Transverse colon (tissue), 4 donors: ENCODE measurements at regions not wholly inside any gene's neighbourhood (a gene's known extent, or its start where the extent isn't known, plus 50 kb on each side); places are given as distances from the start of the nearest gene placed in this dataset.

Experiments
- EP300 ChIP-seq: sonication (generic); formaldehyde crosslinking; IDR thresholded peaks from one replicate; pipeline ENCODE4 v1.6.1; 2017; ENCODE audit warnings: antibody characterized with exemption, low read depth
- POLR2A ChIP-seq: fragments of 450-650 bp; IDR thresholded peaks from one replicate; pipeline ENCODE4 v1.6.1; 2016; ENCODE audit warnings: antibody characterized with exemption, mild to moderate bottlenecking, moderate library complexity
- POLR2AphosphoS5 ChIP-seq, 3 donors: sonication (generic); formaldehyde crosslinking; IDR thresholded peaks; one replicate each; pipeline ENCODE4 v1.6.1; 2016; ENCODE audit warnings: antibody characterized with exemption in 3 of 3
- TF ChIP-seq, protein P1 (sequence below), 5 experiments: fragments of 200-600 bp in 3 of 5; fragments of 450-650 bp in 2 of 5; sonication (generic) in 3 of 5; IDR thresholded peaks; 1 replicate in 2 of 5; 2 replicates in 3 of 5; pipeline ENCODE4 v1.5.1; 2016 to 2017; ENCODE audit warnings: antibody characterized with exemption in 5 of 5, inconsistent platforms in 3 of 5, mild to moderate bottlenecking in 2 of 5, moderate library complexity in 1 of 5

- TF ChIP-seq, protein P1, sequence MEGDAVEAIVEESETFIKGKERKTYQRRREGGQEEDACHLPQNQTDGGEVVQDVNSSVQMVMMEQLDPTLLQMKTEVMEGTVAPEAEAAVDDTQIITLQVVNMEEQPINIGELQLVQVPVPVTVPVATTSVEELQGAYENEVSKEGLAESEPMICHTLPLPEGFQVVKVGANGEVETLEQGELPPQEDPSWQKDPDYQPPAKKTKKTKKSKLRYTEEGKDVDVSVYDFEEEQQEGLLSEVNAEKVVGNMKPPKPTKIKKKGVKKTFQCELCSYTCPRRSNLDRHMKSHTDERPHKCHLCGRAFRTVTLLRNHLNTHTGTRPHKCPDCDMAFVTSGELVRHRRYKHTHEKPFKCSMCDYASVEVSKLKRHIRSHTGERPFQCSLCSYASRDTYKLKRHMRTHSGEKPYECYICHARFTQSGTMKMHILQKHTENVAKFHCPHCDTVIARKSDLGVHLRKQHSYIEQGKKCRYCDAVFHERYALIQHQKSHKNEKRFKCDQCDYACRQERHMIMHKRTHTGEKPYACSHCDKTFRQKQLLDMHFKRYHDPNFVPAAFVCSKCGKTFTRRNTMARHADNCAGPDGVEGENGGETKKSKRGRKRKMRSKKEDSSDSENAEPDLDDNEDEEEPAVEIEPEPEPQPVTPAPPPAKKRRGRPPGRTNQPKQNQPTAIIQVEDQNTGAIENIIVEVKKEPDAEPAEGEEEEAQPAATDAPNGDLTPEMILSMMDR (IDR thresholded peaks at IDR 0.05), result no peak
- no peak for TF ChIP-seq POLR2A
- peak in 2 of 3 donors; percentile 32 to 54 for TF ChIP-seq POLR2AphosphoS5 (IDR thresholded peaks at IDR 0.05)
- peak; percentile 14 for TF ChIP-seq EP300
Observed at GRCh38 chr4:183843248-183843671, 61.8 kb upstream of the STOX2 start.
